ENCODE measurements at regions not wholly inside any gene's neighbourhood (a gene's known extent, or its start where the extent isn't known, plus 50 kb on each side); places are given as distances from the start of the nearest gene placed in this dataset.
"Not testable (repeated sequence)": the region's sequence is repeated elsewhere in the genome, so short reads cannot be mapped to it uniquely, and the experiment has no call there.

- intact Hi-C loops (cut with micrococcal nuclease), result no loop called here
- ATAC-seq (no peak), DNase-seq (no peak)
Measured at GRCh38 chr7:46131916-46132795, 211.1 kb upstream of the IGFBP3 start.

GRCh38 chr7:46129831-46130230, 208.8 kb upstream of the IGFBP3 start:
- DNase-seq, result no peak
- no peak for ATAC-seq
- intact Hi-C loops (cut with micrococcal nuclease), result no loop called here

- ATAC-seq (no peak), DNase-seq (no peak)
- intact Hi-C loops (cut with micrococcal nuclease), result no loop called here
Measured at GRCh38 chr7:46127814-46128213, 206.7 kb upstream of the IGFBP3 start.

GRCh38 chr7:46126675-46127300, 205.7 kb upstream of the IGFBP3 start:
- intact Hi-C loops (cut with micrococcal nuclease), result no loop called here
- ATAC-seq (no peak), DNase-seq (no peak)

GRCh38 chr7:46123756-46124343, 202.8 kb upstream of the IGFBP3 start:
- DNase-seq, result no peak
- intact Hi-C loops (cut with micrococcal nuclease), result no loop called here
- no peak for ATAC-seq

GRCh38 chr7:46115410-46115809, 194.3 kb upstream of the IGFBP3 start:
- DNase-seq (no peak), ATAC-seq (peak; percentile 45)
- intact Hi-C loops (cut with micrococcal nuclease), result no loop called here

- DNase-seq (no peak), ATAC-seq (no peak)
- intact Hi-C loops (cut with micrococcal nuclease), result no loop called here
Measured at GRCh38 chr7:46109437-46109836, 188.4 kb upstream of the IGFBP3 start.

- DNase-seq (peak; percentile 18), ATAC-seq (no peak)
- intact Hi-C loops (cut with micrococcal nuclease), result no loop called here
Measured at GRCh38 chr7:46108272-46108671, 187.2 kb upstream of the IGFBP3 start.

GRCh38 chr7:46107610-46108217, 186.6 kb upstream of the IGFBP3 start:
- intact Hi-C loops (cut with micrococcal nuclease), result no loop called here
- peak; percentile 14 for DNase-seq
- no peak for ATAC-seq

- intact Hi-C loops (cut with micrococcal nuclease), result no loop called here
- ATAC-seq, result no peak
Measured at GRCh38 chr7:46100521-46100920, 179.4 kb upstream of the IGFBP3 start.

GRCh38 chr7:46099076-46099475, 178.0 kb upstream of the IGFBP3 start:
- intact Hi-C loops (cut with micrococcal nuclease), result no loop called here
- ATAC-seq, result no peak
- no peak for DNase-seq

More at GRCh38 chr7:46100521-46100920, 179.4 kb upstream of the IGFBP3 start:
- no peak for DNase-seq

- intact Hi-C loops (cut with micrococcal nuclease), result no loop called here
- ATAC-seq (no peak), DNase-seq (no peak)
Measured at GRCh38 chr7:46091071-46091470, 170.0 kb upstream of the IGFBP3 start.

GRCh38 chr7:46089281-46089680, 168.2 kb upstream of the IGFBP3 start:
- intact Hi-C loops (cut with micrococcal nuclease), result no loop called here
- DNase-seq, result no peak
- no peak for ATAC-seq

GRCh38 chr7:46088486-46088885, 167.4 kb upstream of the IGFBP3 start:
- ATAC-seq; DNase-seq; intact Hi-C loops (cut with micrococcal nuclease): not testable (repeated sequence)

GRCh38 chr7:46080595-46081159, 159.6 kb upstream of the IGFBP3 start:
- intact Hi-C loops (cut with micrococcal nuclease), result no loop called here
- ATAC-seq (no peak), DNase-seq (no peak)

GRCh38 chr7:46079421-46079820, 158.3 kb upstream of the IGFBP3 start:
- ATAC-seq, result no peak
- no peak for DNase-seq
- intact Hi-C loops (cut with micrococcal nuclease), result no loop called here

- DNase-seq, result no peak
- ATAC-seq, result no peak
- intact Hi-C loops (cut with micrococcal nuclease), result no loop called here
Measured at GRCh38 chr7:46076527-46076926, 155.5 kb upstream of the IGFBP3 start.

GRCh38 chr7:46072722-46073121, 151.7 kb upstream of the IGFBP3 start:
- intact Hi-C loops (cut with micrococcal nuclease), result no loop called here
- ATAC-seq (no peak), DNase-seq (no peak)

- ATAC-seq (no peak), DNase-seq (no peak)
- intact Hi-C loops (cut with micrococcal nuclease), result no loop called here
Measured at GRCh38 chr7:46071601-46072000, 150.5 kb upstream of the IGFBP3 start.

GRCh38 chr7:46071076-46071475, 150.0 kb upstream of the IGFBP3 start:
- no peak for DNase-seq
- no peak for ATAC-seq
- intact Hi-C loops (cut with micrococcal nuclease), result no loop called here

Data from left ventricle myocardium superior (tissue), 1 donor.